Activated CD8-positive, alpha-beta T cell treated with anti-CD3 and anti-CD28 coated beads for 36 hours (primary cell): ENCODE measurements at regions not wholly inside any gene's neighbourhood (a gene's known extent, or its start where the extent isn't known, plus 50 kb on each side); places are given as distances from the start of the nearest gene placed in this dataset.

Experiments
- ATAC-seq: fragments of 200-7000 bp; cut with Tn5 transposase; one replicate; pipeline ENCODE4 v1.10.0; 2021; ENCODE audit warnings: mild to moderate bottlenecking, moderate library complexity
- CTCF ChIA-PET: fragments of 350-600 bp; sonication (Branson Sonifier 250); formaldehyde crosslinking; loops from one replicate; lab custom pipeline; 2021; ENCODE audit warnings: antibody characterized with exemption; lab: Charles Lee
- POLR2A ChIA-PET: fragments of 350-600 bp; sonication (Branson Sonifier 250); formaldehyde crosslinking; loops from one replicate; lab custom pipeline; 2021; ENCODE audit warnings: antibody characterized with exemption; lab: Charles Lee
- DNase-seq: peaks from one replicate; pipeline ENCODE4 v3.0.0-alpha.2; 2020
- H3K27ac Mint-ChIP-seq: one replicate; pipeline ENCODE4 v1.8.0; 2021; ENCODE audit warnings: mild to moderate bottlenecking, mixed read lengths
- H3K27me3 Mint-ChIP-seq: one replicate; pipeline ENCODE4 v1.8.0; 2021; ENCODE audit warnings: mixed read lengths
- H3K36me3 Mint-ChIP-seq: one replicate; pipeline ENCODE4 v1.8.0; 2021; ENCODE audit warnings: low read depth, mixed read lengths
- H3K4me1 Mint-ChIP-seq: one replicate; pipeline ENCODE4 v1.8.0; 2021; ENCODE audit warnings: low read depth, mixed read lengths
- H3K4me3 Mint-ChIP-seq: one replicate; pipeline ENCODE4 v1.8.0; 2021; ENCODE audit warnings: mild to moderate bottlenecking, moderate library complexity, mixed read lengths
- H3K9me3 Mint-ChIP-seq: one replicate; pipeline ENCODE4 v1.8.0; 2021; ENCODE audit warnings: mixed read lengths
- CTCF ChIP-seq: fragments of 200-600 bp; IDR thresholded peaks from one replicate; pipeline ENCODE4 v1.8.0; 2022; ENCODE audit warnings: antibody characterized with exemption, mild to moderate bottlenecking
- intact Hi-C: fragments of 100-400 bp; cut with micrococcal nuclease; formaldehyde crosslinking; loops from one replicate; pipeline ENCODE4 v1.10.0; 2022

GRCh38 chr13:21782736-21783135, 111.9 kb downstream of the FGF9 start:
- CTCF ChIA-PET, result interaction anchor here (1.4 kb wide), 1 partner anchor 24 kb away, joined by 4 read pairs; no protein-coding TSS in a partner anchor
- no peak overlapping the region for H3K27ac Mint-ChIP-seq
- H3K4me3 Mint-ChIP-seq, result no peak overlapping the region
- DNase-seq (no peak), ATAC-seq (no peak)
- POLR2A ChIA-PET, result no interaction called here
- no peaks in the 10 kb centered on the region for H3K36me3 Mint-ChIP-seq
- H3K27me3 Mint-ChIP-seq, result peaks cover 1% of the 10 kb centered on the region
- TF ChIP-seq CTCF, result no peak
- no peaks in the 10 kb centered on the region for H3K9me3 Mint-ChIP-seq
- intact Hi-C loops, result no loop called here
- H3K4me1 Mint-ChIP-seq, result no peaks in the 10 kb centered on the region

- no peaks in the 10 kb centered on the region for H3K4me1 Mint-ChIP-seq
- ATAC-seq (no peak), DNase-seq (no peak)
- no peaks in the 10 kb centered on the region for H3K36me3 Mint-ChIP-seq
- peaks cover 2% of the 10 kb centered on the region for H3K27me3 Mint-ChIP-seq
- POLR2A ChIA-PET, result no interaction called here
- no peak overlapping the region for H3K4me3 Mint-ChIP-seq
- H3K27ac Mint-ChIP-seq, result no peak overlapping the region
- no peaks in the 10 kb centered on the region for H3K9me3 Mint-ChIP-seq
- CTCF ChIA-PET, result no interaction called here
- TF ChIP-seq CTCF, result no peak
- intact Hi-C loops, result no loop called here
Measured at GRCh38 chr13:21785990-21786389, 115.1 kb downstream of the FGF9 start.

- H3K27ac Mint-ChIP-seq, result no peak overlapping the region
- no peak for DNase-seq
- no peak for TF ChIP-seq CTCF
- no peaks in the 10 kb centered on the region for H3K4me1 Mint-ChIP-seq
- H3K9me3 Mint-ChIP-seq, result no peaks in the 10 kb centered on the region
- ChIA-PET CTCF (interaction anchor here (0.6 kb wide), 1 partner anchor 1599 kb away, joined by 4 read pairs; no protein-coding TSS in a partner anchor), POLR2A (no interaction called here)
- no peaks in the 10 kb centered on the region for H3K27me3 Mint-ChIP-seq
- H3K4me3 Mint-ChIP-seq, result no peak overlapping the region
- H3K36me3 Mint-ChIP-seq, result no peaks in the 10 kb centered on the region
- intact Hi-C loops, result no loop called here
- ATAC-seq, result no peak
Measured at GRCh38 chr13:21796066-21796465, 125.2 kb downstream of the FGF9 start.

- Mint-ChIP-seq H3K27me3 (no peaks in the 10 kb centered on the region), H3K27ac (no peak overlapping the region), H3K9me3 (no peaks in the 10 kb centered on the region), H3K36me3 (no peaks in the 10 kb centered on the region), H3K4me3 (no peak overlapping the region), H3K4me1 (no peaks in the 10 kb centered on the region)
- TF ChIP-seq CTCF, result no peak
- DNase-seq (no peak), ATAC-seq (no peak)
- ChIA-PET POLR2A (no interaction called here), CTCF (no interaction called here)
- intact Hi-C loops, result no loop called here
Measured at GRCh38 chr13:21796775-21797514, 126.1 kb downstream of the FGF9 start.

GRCh38 chr13:21797736-21798135, 126.9 kb downstream of the FGF9 start:
- no peak for ATAC-seq
- POLR2A ChIA-PET, result no interaction called here
- Mint-ChIP-seq H3K4me1 (no peaks in the 10 kb centered on the region), H3K27me3 (no peaks in the 10 kb centered on the region), H3K4me3 (no peak overlapping the region), H3K27ac (no peak overlapping the region), H3K36me3 (no peaks in the 10 kb centered on the region), H3K9me3 (no peaks in the 10 kb centered on the region)
- DNase-seq, result no peak
- TF ChIP-seq CTCF, result no peak
- CTCF ChIA-PET, result interaction anchor here (0.6 to 1.6 kb wide), 2 partner anchors 83 to 160 kb away, joined by 3 read pairs; no protein-coding TSS in a partner anchor
- intact Hi-C loops, result no loop called here
